ENCODE measurements at regions not wholly inside any gene's neighbourhood (a gene's known extent, or its start where the extent isn't known, plus 50 kb on each side); places are given as distances from the start of the nearest gene placed in this dataset.

GRCh38 chr2:15729709-15730544 lies 138.3 kb downstream of the DDX1 start:
- no peak for TF ChIP-seq CTCF (IDR thresholded peaks at IDR 0.05; ENCODE audit: low read length)
- no peak for TF ChIP-seq EZH2 (optimal IDR thresholded peaks at IDR 0.05; ENCODE audit: low read depth, low read length)
- no peak for TF ChIP-seq EZH2phosphoT487 (IDR thresholded peaks at IDR 0.05; ENCODE audit: low read length)
